HepG2 (cell line): ENCODE measurements at regions not wholly inside any gene's neighbourhood (a gene's known extent, or its start where the extent isn't known, plus 50 kb on each side); places are given as distances from the start of the nearest gene placed in this dataset.

Experiments used
- ATAC-seq: fragments of 200-7000 bp; cut with Tn5 transposase; 3 replicates; pipeline ENCODE4 v1.9.1; 2020; ENCODE audit warnings: mild to moderate bottlenecking, moderate library complexity
- BruUV-seq: library from RNA; stranded (reverse); fragments of 400-500 nt; replicated peaks from 2 replicates; lab custom pipeline; 2021; lab: Mats Ljungman, UMichigan
- CTCF ChIA-PET: fragments of 300-600 bp; formaldehyde crosslinking; extraction: SDS; loops from one replicate; lab custom pipeline; 2021; ENCODE audit warnings: low total read pairs, inconsistent platforms, low intra/inter-chr PET ratio; lab: Yijun Ruan, JAX
- POLR2A ChIA-PET: fragments of 350-600 bp; sonication (Branson Sonifier 250); formaldehyde crosslinking; loops from one replicate; lab custom pipeline; 2020; ENCODE audit warnings: antibody characterized with exemption, inconsistent platforms; lab: Yijun Ruan, JAX
- DNase-seq: peaks from one replicate; pipeline ENCODE4 v3.0.0-alpha.2; 2015; ENCODE audit warnings: low spot score
- FAIRE-seq: peaks from 3 replicates; lab custom pipeline; 2011; peaks lifted over from hg19 to GRCh38; lab: Jason Lieb, UNC
- H2AFZ ChIP-seq: one replicate; pipeline ENCODE4 v1.6.1; 2011; ENCODE audit warnings: low read length, inconsistent platforms
- H3K27ac ChIP-seq: fragments of 300-600 bp; 3 replicates; pipeline ENCODE4 v1.8.0; 2011; ENCODE audit warnings: mixed run types, mild to moderate bottlenecking, mixed read lengths, low read length, inconsistent platforms; ENCODE audit not compliant: insufficient read depth; ENCODE audit errors: extremely low read length
- H3K27me3 ChIP-seq, 2 experiments: fragments of 200-600 bp in 1 of 2; 2 replicates in 1 of 2; 3 replicates in 1 of 2; pipeline versions ENCODE4 v1.6.0 to v1.8.0; 2011; ENCODE audit warnings: low read length in 2 of 2, mild to moderate bottlenecking in 2 of 2, moderate library complexity in 2 of 2, inconsistent platforms in 1 of 2; ENCODE audit not compliant: insufficient read depth in 2 of 2, control insufficient read depth in 1 of 2
- H3K36me3 ChIP-seq, 2 experiments: fragments of 200-600 bp in 1 of 2; replicated peaks in 1 of 2; 2 replicates in 1 of 2; 3 replicates in 1 of 2; pipeline versions ENCODE4 v1.5.1 to v1.8.0; 2011; ENCODE audit warnings: low read length in 2 of 2, inconsistent platforms in 1 of 2; ENCODE audit not compliant: insufficient read depth in 2 of 2, control insufficient read depth in 1 of 2
- H3K4me1 ChIP-seq: 2 replicates; pipeline ENCODE4 v1.5.1; 2012; ENCODE audit warnings: low read length, inconsistent platforms; ENCODE audit not compliant: insufficient read depth
- H3K4me2 ChIP-seq: 2 replicates; pipeline ENCODE4 v1.6.0; 2011; ENCODE audit warnings: low read depth, low read length, inconsistent platforms
- H3K4me3 ChIP-seq, 3 experiments: fragments of 200-600 bp in 1 of 3; sonication (generic), shearing (Covaris generic) in 1 of 3; replicated peaks in 1 of 3; 2 replicates each; pipeline ENCODE4 v1.5.1; 2011 to 2016; ENCODE audit warnings: low read length in 3 of 3, inconsistent platforms in 2 of 3, low read depth in 2 of 3, mild to moderate bottlenecking in 2 of 3, control low read depth in 1 of 3, mixed read lengths in 1 of 3; ENCODE audit not compliant: insufficient read depth in 1 of 3
- H3K79me2 ChIP-seq: one replicate; pipeline ENCODE4 v1.6.1; 2011; ENCODE audit warnings: low read length, inconsistent platforms; ENCODE audit not compliant: insufficient read depth
- H3K9ac ChIP-seq: 2 replicates; pipeline ENCODE4 v1.6.0; 2011; ENCODE audit warnings: mild to moderate bottlenecking, low read depth, low read length, inconsistent platforms; ENCODE audit not compliant: insufficient read depth
- H3K9me3 ChIP-seq: 2 replicates; pipeline ENCODE4 v1.5.1; 2012; ENCODE audit warnings: mild to moderate bottlenecking, low read length
- H4K20me1 ChIP-seq: 2 replicates; pipeline ENCODE4 v1.6.0; 2011; ENCODE audit warnings: inconsistent platforms, mild to moderate bottlenecking, low read length, moderate library complexity; ENCODE audit not compliant: insufficient read depth
- AKAP8 ChIP-seq: sonication (generic); formaldehyde crosslinking; IDR thresholded peaks from 2 replicates; pipeline ENCODE4 v1.5.1; 2020; ENCODE audit warnings: mild to moderate bottlenecking, missing genetic modification reagents
- BHLHE40 ChIP-seq: IDR thresholded peaks from 2 replicates; pipeline ENCODE4 v1.6.1; 2011; ENCODE audit warnings: low read length, improper control_type of control experiment
- KAT2B ChIP-seq: fragments of 150-350 bp; IDR thresholded peaks from 2 replicates; pipeline ENCODE4 v1.6.1; 2014; ENCODE audit warnings: low read depth, low read length, borderline replicate concordance
- PHF20 ChIP-seq: sonication (generic); formaldehyde crosslinking; IDR thresholded peaks from 2 replicates; pipeline ENCODE4 v1.5.0; 2020; ENCODE audit warnings: mild to moderate bottlenecking, missing genetic modification reagents
- SIN3B ChIP-seq: fragments of 150-350 bp; IDR thresholded peaks from 2 replicates; pipeline ENCODE4 v1.6.1; 2014; ENCODE audit warnings: low read length
- ZHX2 ChIP-seq, 2 experiments: sonication (generic) in 1 of 2; formaldehyde crosslinking in 1 of 2; IDR thresholded peaks; 2 replicates each; pipeline versions ENCODE4 v1.6.1 to v1.9.0; 2014 to 2022; ENCODE audit warnings: antibody characterized with exemption in 1 of 2, borderline replicate concordance in 1 of 2, inconsistent platforms in 1 of 2, low read depth in 1 of 2, missing genetic modification reagents in 1 of 2
- WGBS: methylation state at CpG from one replicate; pipeline ENCODE4 v1.1.6; 2017; ENCODE audit warnings: low lambda C conversion rate; 5-methylcytosine and 5-hydroxymethylcytosine counted together
- in situ Hi-C: cut with HindIII; loops from 2 replicates; pipeline ENCODE4 v1.10.0; 2017; ENCODE audit warnings: low pct_unique_long_range_greater_than_20kb; ENCODE audit not compliant: extremely low pct_ligation_motif_present
- intact Hi-C: fragments of 100-400 bp; cut with micrococcal nuclease; formaldehyde crosslinking; loops from one replicate; pipeline ENCODE4 v1.10.0; 2022; ENCODE audit not compliant: unreplicated experiment

- FAIRE-seq (no peak), DNase-seq (no peak), ATAC-seq (no peak)
- ChIA-PET CTCF (no interaction called here), POLR2A (no interaction called here)
- no peak overlapping the region for H3K27ac ChIP-seq
- no peaks in the 10 kb centered on the region for H3K36me3 ChIP-seq
- H3K79me2 ChIP-seq = no peaks in the 10 kb centered on the region
- H3K4me1 ChIP-seq = 0 out of 2 replicates have a peak, but pooled peaks cover 6% of the 10 kb centered on the region
- H3K9ac ChIP-seq = no peak overlapping the region
- no peak overlapping the region for H3K4me3 ChIP-seq
- H2AFZ ChIP-seq = no peak overlapping the region
- 28% methylated on average over 4 of the region's 4 CpGs for WGBS
- TF ChIP-seq KAT2B = no peak
- no peak for TF ChIP-seq PHF20
- no peak for TF ChIP-seq SIN3B
- TF ChIP-seq AKAP8 (CRISPR knock-in tag) = no peak
- TF ChIP-seq ZHX2 (IDR thresholded peaks at IDR 0.05; ENCODE audit: low read depth) = no peak
- no peak for TF ChIP-seq ZHX2 (CRISPR knock-in tag; IDR thresholded peaks at IDR 0.05; ENCODE audit: borderline replicate concordance)
- no peak for TF ChIP-seq BHLHE40
- intact Hi-C loops (no loop called here), in situ Hi-C loops (no loop called here)
- H3K4me2 ChIP-seq = no peak overlapping the region
- BruUV-seq = no TSS peak
- H3K27me3 ChIP-seq = no peaks in the 10 kb centered on the region; a peak in 1 of 5 replicates
- H4K20me1 ChIP-seq = no peaks in the 10 kb centered on the region
- no peaks in the 10 kb centered on the region for H3K9me3 ChIP-seq
These were observed 491.6 kb upstream of the NECTIN3 start for GRCh38 chr3:110579840-110580550.
